ENCODE measurements at regions not wholly inside any gene's neighbourhood (a gene's known extent, or its start where the extent isn't known, plus 50 kb on each side); places are given as distances from the start of the nearest gene placed in this dataset.
"Not testable (repeated sequence)": the region's sequence is repeated elsewhere in the genome, so short reads cannot be mapped to it uniquely, and the experiment has no call there.

DNA sequence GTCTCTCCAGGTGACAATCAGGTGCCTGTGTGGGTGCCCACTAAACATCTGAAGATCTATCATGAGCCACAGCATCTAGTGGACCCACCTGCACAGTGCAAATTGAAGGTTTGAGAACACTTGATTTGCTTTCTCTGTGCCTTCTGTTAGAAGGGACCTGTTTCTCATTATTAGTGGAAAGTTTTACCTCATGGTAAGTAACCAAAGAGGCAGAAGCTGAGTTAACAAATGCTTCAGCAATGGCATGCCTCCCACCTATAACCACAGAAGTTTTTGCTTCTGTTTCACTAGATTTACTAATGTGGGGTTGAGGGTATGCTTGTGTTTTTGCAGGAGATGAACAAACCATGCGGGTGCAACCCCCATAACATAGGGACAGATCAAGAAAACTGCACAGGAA lies 297.4 kb upstream of the DKK2 start:
- Histone ChIP-seq H3K4me3 (no peak overlapping the region), H3K4me1 (no peaks in the 10 kb centered on the region), H3K9me3 (replicated peaks) (peaks cover 17% of the 10 kb centered on the region), H3K27me3 (ENCODE audit: low read depth) (no peaks in the 10 kb centered on the region), H3K27ac (replicated peaks) (no peak overlapping the region), H3K36me3 (no peaks in the 10 kb centered on the region)
- DNase-seq = no peak
- intact Hi-C loops (cut with micrococcal nuclease) = no loop called here
- TF ChIP-seq, protein P1, sequence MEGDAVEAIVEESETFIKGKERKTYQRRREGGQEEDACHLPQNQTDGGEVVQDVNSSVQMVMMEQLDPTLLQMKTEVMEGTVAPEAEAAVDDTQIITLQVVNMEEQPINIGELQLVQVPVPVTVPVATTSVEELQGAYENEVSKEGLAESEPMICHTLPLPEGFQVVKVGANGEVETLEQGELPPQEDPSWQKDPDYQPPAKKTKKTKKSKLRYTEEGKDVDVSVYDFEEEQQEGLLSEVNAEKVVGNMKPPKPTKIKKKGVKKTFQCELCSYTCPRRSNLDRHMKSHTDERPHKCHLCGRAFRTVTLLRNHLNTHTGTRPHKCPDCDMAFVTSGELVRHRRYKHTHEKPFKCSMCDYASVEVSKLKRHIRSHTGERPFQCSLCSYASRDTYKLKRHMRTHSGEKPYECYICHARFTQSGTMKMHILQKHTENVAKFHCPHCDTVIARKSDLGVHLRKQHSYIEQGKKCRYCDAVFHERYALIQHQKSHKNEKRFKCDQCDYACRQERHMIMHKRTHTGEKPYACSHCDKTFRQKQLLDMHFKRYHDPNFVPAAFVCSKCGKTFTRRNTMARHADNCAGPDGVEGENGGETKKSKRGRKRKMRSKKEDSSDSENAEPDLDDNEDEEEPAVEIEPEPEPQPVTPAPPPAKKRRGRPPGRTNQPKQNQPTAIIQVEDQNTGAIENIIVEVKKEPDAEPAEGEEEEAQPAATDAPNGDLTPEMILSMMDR (IDR thresholded peaks at IDR 0.05; ENCODE audit: borderline replicate concordance) = no peak

DNA sequence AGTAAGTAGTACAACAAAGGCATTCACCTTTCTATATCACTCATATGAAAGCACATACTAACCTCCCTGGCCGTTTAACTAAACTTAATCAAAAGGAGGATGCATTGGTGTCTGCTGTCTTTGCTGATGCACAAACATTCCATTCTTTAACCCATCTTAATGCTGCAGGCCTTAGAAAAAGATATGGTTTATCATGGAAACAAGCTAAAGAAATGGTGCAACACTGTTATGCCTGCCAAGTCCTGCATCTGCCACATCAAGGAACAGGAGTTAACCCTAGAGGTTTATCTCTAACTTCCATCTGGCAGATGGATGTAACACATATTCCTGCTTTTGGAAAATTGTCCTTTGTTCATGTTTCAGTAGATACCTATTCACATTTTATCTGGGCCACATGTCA lies 296.5 kb upstream of the DKK2 start:
- intact Hi-C loops (cut with micrococcal nuclease); H3K4me3 ChIP-seq; H3K36me3 ChIP-seq; H3K4me1 ChIP-seq; H3K27me3 ChIP-seq (ENCODE audit: low read depth); DNase-seq; H3K27ac ChIP-seq (replicated peaks): not testable (repeated sequence)
- H3K9me3 ChIP-seq (replicated peaks) = peaks cover 26% of the 10 kb centered on the region

DNA sequence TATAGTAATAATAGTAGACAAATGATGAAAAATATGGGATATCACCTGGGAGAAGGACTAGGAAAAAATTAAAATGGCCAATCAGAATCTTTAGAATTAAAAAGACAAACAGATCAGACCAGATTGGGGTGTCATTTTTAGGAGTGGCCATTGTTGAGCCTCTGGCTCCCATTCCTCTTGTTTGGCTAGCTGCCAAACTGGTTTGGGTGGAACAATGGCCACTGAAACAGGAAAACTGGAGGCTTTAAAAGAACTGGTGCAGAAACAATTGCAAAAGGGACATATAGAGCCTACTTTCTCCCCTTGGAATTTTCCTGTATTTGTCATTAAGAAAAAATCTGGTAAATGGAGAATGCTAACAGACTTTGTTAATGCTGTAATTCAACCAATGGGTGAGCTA lies 294.8 kb upstream of the DKK2 start:
- DNase-seq = no peak
- no peak overlapping the region for H3K4me3 ChIP-seq
- intact Hi-C loops (cut with micrococcal nuclease) = no loop called here
- H3K9me3 ChIP-seq (replicated peaks) = peaks cover 40% of the 10 kb centered on the region
- no peak overlapping the region for H3K27ac ChIP-seq (replicated peaks)
- no peaks in the 10 kb centered on the region for H3K4me1 ChIP-seq
- H3K27me3 ChIP-seq (ENCODE audit: low read depth) = no peaks in the 10 kb centered on the region
- TF ChIP-seq, protein P1 (IDR thresholded peaks at IDR 0.05; ENCODE audit: borderline replicate concordance) = no peak
- H3K36me3 ChIP-seq = no peaks in the 10 kb centered on the region

DNA sequence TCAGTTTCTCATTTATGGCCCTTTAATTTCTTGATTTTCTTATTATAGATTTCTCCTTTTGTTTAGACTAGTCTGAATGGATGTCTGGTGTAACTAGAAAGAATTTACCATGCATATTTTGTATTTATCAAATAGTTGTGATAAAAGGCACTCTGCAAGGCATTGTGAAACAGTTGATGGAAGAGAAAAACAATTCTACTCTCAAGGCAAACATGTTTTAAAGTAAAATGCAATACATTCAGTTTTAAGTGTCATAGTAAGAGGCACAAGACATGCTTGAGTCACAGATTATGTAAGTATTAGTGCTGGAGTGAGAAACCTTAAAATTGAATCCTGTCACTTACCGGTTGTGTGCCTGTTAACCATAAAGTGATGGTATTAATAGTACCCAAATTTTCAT lies 283.3 kb upstream of the DKK2 start:
- TF ChIP-seq, protein P1 (IDR thresholded peaks at IDR 0.05; ENCODE audit: borderline replicate concordance) = no peak

DNA sequence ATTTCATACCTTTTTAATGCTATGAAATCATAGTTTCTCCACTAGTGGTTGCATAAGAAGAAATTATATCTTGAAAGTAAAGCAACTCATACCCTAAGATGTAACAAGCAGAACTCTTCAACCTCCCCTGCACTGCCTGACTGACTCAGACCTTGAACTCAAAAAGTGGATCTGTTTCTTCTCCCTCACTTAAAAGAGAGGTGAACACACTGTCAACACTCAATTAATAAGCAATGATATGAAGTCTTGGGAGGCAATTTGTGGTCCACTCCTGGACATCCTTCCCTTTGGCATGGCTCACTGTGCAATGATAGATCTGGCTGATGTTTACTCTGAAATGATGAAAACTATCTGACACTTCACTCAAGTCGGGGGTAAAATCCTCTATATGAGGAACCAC lies 282.0 kb upstream of the DKK2 start:
- no peaks in the 10 kb centered on the region for H3K27me3 ChIP-seq (ENCODE audit: low read depth)
- peaks cover 5% of the 10 kb centered on the region for H3K9me3 ChIP-seq (replicated peaks)
- no peak overlapping the region for H3K4me3 ChIP-seq
- no peaks in the 10 kb centered on the region for H3K4me1 ChIP-seq
- no peak overlapping the region for H3K27ac ChIP-seq (replicated peaks)
- TF ChIP-seq, protein P1 (IDR thresholded peaks at IDR 0.05; ENCODE audit: borderline replicate concordance) = no peak
- H3K36me3 ChIP-seq = no peaks in the 10 kb centered on the region
- no peak for DNase-seq
- intact Hi-C loops (cut with micrococcal nuclease) = no loop called here

More for the DNA sequence above, 283.3 kb upstream of the DKK2 start:
- H3K4me3 ChIP-seq = no peak overlapping the region
- no peak overlapping the region for H3K27ac ChIP-seq (replicated peaks)
- no peak for DNase-seq
- H3K4me1 ChIP-seq = no peaks in the 10 kb centered on the region
- H3K27me3 ChIP-seq (ENCODE audit: low read depth) = no peaks in the 10 kb centered on the region
- intact Hi-C loops (cut with micrococcal nuclease) = no loop called here
- peaks cover 5% of the 10 kb centered on the region for H3K9me3 ChIP-seq (replicated peaks)
- no peaks in the 10 kb centered on the region for H3K36me3 ChIP-seq

DNA sequence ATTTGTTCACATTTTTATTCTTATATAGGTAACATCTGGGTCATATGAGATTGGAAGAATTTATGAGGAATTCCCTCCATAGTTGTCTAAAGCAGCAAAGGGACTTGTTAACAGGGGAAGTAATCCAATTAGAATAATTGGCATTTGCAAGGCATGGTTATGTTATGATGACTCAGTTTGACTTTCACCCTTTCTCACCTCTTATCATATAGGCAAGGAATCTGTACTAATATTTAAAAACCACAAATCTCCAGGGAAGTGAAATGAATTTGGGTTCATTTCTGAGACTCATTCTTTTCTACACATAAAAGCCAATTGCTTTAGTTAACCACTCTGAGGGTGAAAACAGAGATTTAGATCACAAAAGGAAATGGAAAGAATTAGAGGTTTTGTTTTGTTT lies 281.5 kb upstream of the DKK2 start:
- Histone ChIP-seq H3K9me3 (replicated peaks) (peaks cover 5% of the 10 kb centered on the region), H3K4me3 (no peak overlapping the region), H3K4me1 (no peaks in the 10 kb centered on the region), H3K36me3 (no peaks in the 10 kb centered on the region), H3K27me3 (ENCODE audit: low read depth) (no peaks in the 10 kb centered on the region), H3K27ac (replicated peaks) (no peak overlapping the region)
- intact Hi-C loops (cut with micrococcal nuclease) = no loop called here
- TF ChIP-seq, protein P1 (IDR thresholded peaks at IDR 0.05; ENCODE audit: borderline replicate concordance) = no peak
- no peak for DNase-seq

Data from left ventricle myocardium inferior (tissue), 1 donor.